ENCODE measurements at regions not wholly inside any gene's neighbourhood (a gene's known extent, or its start where the extent isn't known, plus 50 kb on each side); places are given as distances from the start of the nearest gene placed in this dataset.

DNA sequence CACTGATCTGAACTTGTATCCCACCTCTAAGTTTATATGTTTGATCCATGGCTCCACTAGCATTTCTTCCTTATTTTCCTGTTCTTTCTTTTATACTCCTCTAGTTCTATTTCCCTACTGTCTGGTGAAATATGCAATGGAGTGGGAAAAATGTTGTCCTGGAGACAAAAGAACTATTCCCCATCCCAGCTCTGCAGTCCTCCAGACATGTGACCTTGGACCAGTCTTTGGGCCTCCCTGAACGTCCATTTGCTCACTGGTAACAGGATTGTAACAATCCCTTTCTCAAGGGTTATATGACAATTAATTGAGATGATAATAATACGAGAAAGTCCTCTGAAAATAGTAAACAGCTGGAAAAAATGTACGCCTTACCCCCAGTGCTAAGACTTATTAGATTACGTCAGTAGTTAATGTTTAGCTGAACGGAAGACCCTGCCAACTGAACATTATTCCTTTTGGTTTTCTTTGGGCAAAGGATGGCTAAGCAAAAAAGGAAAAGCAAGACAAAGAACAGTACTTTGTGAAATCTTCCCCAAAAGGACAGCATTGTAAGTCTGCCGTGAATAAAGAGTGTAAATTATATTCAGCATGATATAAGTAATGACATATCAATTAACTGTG lies 302.3 kb upstream of the PPARGC1A start:
- no peak for TF ChIP-seq CTCF (IDR thresholded peaks at IDR 0.05; ENCODE audit: low read depth, low read length, missing control alignments)
- in situ Hi-C loops (cut with HindIII; ENCODE audit: low sequenced_read_pairs), result no loop called here
- H3K4me3 ChIP-seq (ENCODE audit: low read depth, low read length), result no peak overlapping the region
- no peak for DNase-seq (ENCODE audit: low read depth)

DNA sequence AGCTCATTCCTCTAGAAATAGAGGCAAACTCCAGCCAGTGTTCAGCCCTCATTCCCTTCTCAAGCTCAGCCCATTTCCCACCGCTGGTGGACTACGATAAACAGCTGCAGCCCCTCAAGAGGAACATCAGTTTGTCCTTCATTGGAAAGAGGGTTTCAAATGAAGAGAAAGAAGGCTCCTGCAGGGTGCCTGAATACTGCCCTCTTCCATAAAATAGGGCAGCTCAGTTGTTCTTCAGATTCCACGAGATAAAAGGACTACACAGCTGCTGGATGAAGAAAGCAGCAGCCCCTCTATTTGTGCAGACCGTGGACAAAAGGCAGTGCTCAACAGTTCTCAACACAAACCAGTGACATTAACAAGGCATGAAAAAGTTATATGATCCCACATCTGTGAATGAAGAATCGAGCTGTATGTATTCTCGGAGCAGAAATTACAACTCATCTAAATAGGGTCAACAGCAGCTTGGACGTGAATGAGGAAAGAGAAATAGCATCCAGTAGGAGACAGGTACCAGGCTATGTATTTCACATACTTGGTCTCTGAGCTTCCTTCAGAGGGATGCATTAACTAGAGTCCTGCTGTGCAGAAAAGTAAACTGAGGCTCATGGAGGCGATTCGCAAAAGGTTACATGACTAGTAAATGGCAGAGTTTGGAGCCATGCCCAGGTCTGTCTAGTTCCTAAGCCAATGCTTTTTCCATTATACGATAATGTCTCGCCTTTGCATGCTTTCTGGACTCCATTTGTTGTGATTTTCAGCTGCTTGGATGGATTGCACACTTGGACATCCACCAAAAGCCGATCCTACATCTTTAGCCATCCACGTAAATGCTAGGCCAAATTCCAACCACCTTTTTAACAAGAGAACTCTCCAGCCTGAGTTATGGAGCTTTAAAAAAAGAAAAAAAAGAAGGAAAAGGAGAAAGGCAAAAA lies 301.2 kb upstream of the PPARGC1A start:
- TF ChIP-seq CTCF (IDR thresholded peaks at IDR 0.05; ENCODE audit: low read depth, low read length, missing control alignments), result no peak
- no peak overlapping the region for H3K4me3 ChIP-seq (ENCODE audit: low read depth, low read length)
- in situ Hi-C loops (cut with HindIII; ENCODE audit: low sequenced_read_pairs), result no loop called here
- no peak for DNase-seq (ENCODE audit: low read depth)

DNA sequence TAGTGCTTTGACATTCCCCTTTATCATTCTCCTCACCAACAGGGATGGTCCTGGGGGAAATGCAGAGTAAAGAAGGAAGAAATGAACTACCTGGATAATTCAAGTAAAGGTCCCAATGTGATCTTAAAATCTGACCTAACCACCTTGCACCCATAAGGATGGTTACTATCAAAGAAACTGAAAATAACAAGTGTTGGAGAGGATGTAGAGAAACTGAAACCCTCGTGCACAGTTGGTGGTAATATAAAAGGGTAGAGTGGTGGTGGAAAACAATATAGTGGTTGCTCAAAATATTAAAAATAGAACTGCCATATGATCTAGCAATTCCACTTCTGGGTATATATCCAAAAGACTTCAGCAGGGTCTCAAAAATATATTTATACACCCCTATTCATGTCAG lies 298.6 kb upstream of the PPARGC1A start:
- in situ Hi-C loops (cut with HindIII; ENCODE audit: low sequenced_read_pairs), result no loop called here
- TF ChIP-seq CTCF (IDR thresholded peaks at IDR 0.05; ENCODE audit: low read depth, low read length, missing control alignments), result no peak
- DNase-seq (ENCODE audit: low read depth), result no peak
- H3K4me3 ChIP-seq (ENCODE audit: low read depth, low read length), result no peak overlapping the region

GRCh38 chr4:24186466-24186865 lies 296.6 kb upstream of the PPARGC1A start:
- in situ Hi-C loops (cut with HindIII; ENCODE audit: low sequenced_read_pairs), result no loop called here
- no peak for TF ChIP-seq CTCF (IDR thresholded peaks at IDR 0.05; ENCODE audit: low read depth, low read length, missing control alignments)
- no peak for DNase-seq (ENCODE audit: low read depth)
- no peak overlapping the region for H3K4me3 ChIP-seq (ENCODE audit: low read depth, low read length)

DNA sequence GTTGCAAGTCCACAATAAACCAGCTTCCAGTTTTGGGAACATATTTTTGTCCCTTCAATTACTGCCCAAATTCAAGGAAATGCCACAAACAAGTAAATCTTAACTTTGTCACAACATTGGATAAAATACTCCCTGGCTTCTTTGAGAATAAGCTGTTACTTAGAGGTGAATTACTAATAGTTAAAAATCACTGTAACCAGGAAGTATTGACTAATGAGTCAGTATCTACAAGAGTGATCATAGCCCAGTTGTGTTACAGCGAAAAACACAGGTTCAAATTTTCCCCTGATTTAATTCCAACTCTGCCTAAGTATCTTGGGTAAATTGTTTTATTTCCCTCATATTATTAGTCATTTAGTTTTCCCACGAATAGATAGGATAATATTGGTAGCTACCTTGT lies 291.2 kb upstream of the PPARGC1A start:
- in situ Hi-C loops (cut with HindIII; ENCODE audit: low sequenced_read_pairs), result no loop called here

DNA sequence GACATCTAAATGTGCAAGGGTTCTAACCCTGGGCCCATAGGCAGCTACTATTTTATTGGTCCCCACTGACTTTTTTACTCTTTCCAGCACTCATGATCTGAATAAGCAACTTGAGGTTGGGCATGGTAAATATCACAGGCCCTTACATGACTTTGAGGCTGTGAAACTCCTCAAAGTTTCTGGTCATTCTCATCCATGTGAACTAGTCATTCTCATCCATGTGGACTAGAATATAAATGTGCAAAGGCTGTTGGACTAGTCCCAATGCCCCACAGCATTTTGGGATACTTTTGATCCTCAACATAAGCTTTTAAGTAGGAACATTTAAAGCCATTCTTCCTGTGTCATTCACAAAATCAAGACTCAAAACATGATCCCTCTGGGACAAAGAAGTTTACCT lies 290.7 kb upstream of the PPARGC1A start:
- in situ Hi-C loops (cut with HindIII; ENCODE audit: low sequenced_read_pairs), result no loop called here
- TF ChIP-seq CTCF (IDR thresholded peaks at IDR 0.05; ENCODE audit: low read depth, low read length, missing control alignments), result no peak

More for the DNA sequence above, 291.2 kb upstream of the PPARGC1A start:
- no peak for TF ChIP-seq CTCF (IDR thresholded peaks at IDR 0.05; ENCODE audit: low read depth, low read length, missing control alignments)
- H3K4me3 ChIP-seq (ENCODE audit: low read depth, low read length), result no peak overlapping the region
- no peak for DNase-seq (ENCODE audit: low read depth)

More for the DNA sequence above, 290.7 kb upstream of the PPARGC1A start:
- H3K4me3 ChIP-seq (ENCODE audit: low read depth, low read length), result no peak overlapping the region
- no peak for DNase-seq (ENCODE audit: low read depth)
